Activated B cell treated with CpG ODN at 0.5 μM for 24 hours (primary cell): ENCODE measurements at regions not wholly inside any gene's neighbourhood (a gene's known extent, or its start where the extent isn't known, plus 50 kb on each side); places are given as distances from the start of the nearest gene placed in this dataset.

ENCODE experiments used
- ATAC-seq: fragments of 200-7000 bp; cut with Tn5 transposase; one replicate; pipeline ENCODE4 v1.10.0; 2021; ENCODE audit warnings: low read depth, mild to moderate bottlenecking, moderate library complexity
- CTCF ChIA-PET: fragments of 350-600 bp; sonication (Branson Sonifier 250); formaldehyde crosslinking; loops from one replicate; lab custom pipeline; 2021; ENCODE audit warnings: antibody characterized with exemption; lab: Charles Lee
- POLR2A ChIA-PET: fragments of 350-600 bp; sonication (Branson Sonifier 250); formaldehyde crosslinking; loops from one replicate; lab custom pipeline; 2021; ENCODE audit warnings: antibody characterized with exemption; lab: Charles Lee
- DNase-seq: peaks from one replicate; pipeline ENCODE4 v3.0.0; 2022
- H3K27ac Mint-ChIP-seq: one replicate; pipeline ENCODE4 v1.8.0; 2020; ENCODE audit warnings: mixed read lengths
- H3K27me3 Mint-ChIP-seq: one replicate; pipeline ENCODE4 v1.8.0; 2021; ENCODE audit warnings: mixed read lengths
- H3K36me3 Mint-ChIP-seq: one replicate; pipeline ENCODE4 v1.8.0; 2021; ENCODE audit warnings: low read depth, mixed read lengths
- H3K4me1 Mint-ChIP-seq: one replicate; pipeline ENCODE4 v1.8.0; 2021; ENCODE audit warnings: mixed read lengths
- H3K4me3 Mint-ChIP-seq: one replicate; pipeline ENCODE4 v1.8.0; 2020; ENCODE audit warnings: mild to moderate bottlenecking, mixed read lengths
- H3K9me3 Mint-ChIP-seq: one replicate; pipeline ENCODE4 v1.8.0; 2020; ENCODE audit warnings: mixed read lengths
- intact Hi-C: fragments of 100-400 bp; cut with micrococcal nuclease; formaldehyde crosslinking; loops from one replicate; pipeline ENCODE4 v1.15.1; 2024
- TF ChIP-seq, protein P1 (sequence below): fragments of 200-600 bp; IDR thresholded peaks from one replicate; pipeline ENCODE4 v1.8.0; 2022; ENCODE audit warnings: antibody characterized with exemption, mild to moderate bottlenecking

DNA sequence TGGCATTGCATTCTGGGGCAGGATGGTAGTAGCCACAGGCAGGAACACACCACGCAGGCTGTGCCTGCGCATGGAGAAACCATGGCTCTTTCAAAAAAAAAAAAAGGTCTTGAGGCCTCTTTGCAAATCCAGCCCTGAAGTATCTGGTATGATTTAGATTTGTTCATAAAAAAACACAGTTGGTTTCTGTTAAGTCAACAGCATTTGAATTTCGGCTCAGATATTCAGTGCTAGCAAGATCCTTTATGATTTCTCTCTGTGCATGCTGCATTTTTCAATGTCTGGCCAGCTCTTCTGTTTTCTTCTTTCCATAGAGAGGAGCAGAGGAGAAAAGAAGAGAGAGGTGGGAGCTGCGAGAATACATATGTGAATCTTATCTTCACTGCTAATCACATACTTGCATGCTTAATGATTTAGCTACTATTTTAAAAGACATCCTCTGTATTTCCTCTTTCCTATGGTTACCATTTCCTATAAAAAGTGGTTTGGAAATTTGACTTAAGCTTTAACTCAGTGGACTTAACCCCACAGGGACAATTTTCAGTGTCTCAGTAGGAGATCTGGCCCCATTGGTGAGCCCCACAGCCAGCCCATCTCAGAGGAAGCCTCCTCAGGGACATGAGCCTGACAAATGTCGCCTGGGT lies 214.3 kb upstream of the APCDD1 start:
- ATAC-seq (no peak), DNase-seq (no peak)
- TF ChIP-seq, protein P1, sequence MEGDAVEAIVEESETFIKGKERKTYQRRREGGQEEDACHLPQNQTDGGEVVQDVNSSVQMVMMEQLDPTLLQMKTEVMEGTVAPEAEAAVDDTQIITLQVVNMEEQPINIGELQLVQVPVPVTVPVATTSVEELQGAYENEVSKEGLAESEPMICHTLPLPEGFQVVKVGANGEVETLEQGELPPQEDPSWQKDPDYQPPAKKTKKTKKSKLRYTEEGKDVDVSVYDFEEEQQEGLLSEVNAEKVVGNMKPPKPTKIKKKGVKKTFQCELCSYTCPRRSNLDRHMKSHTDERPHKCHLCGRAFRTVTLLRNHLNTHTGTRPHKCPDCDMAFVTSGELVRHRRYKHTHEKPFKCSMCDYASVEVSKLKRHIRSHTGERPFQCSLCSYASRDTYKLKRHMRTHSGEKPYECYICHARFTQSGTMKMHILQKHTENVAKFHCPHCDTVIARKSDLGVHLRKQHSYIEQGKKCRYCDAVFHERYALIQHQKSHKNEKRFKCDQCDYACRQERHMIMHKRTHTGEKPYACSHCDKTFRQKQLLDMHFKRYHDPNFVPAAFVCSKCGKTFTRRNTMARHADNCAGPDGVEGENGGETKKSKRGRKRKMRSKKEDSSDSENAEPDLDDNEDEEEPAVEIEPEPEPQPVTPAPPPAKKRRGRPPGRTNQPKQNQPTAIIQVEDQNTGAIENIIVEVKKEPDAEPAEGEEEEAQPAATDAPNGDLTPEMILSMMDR = no peak
- intact Hi-C loops = no loop called here
- Mint-ChIP-seq H3K36me3 (no peaks in the 10 kb centered on the region), H3K4me1 (no peaks in the 10 kb centered on the region), H3K9me3 (no peaks in the 10 kb centered on the region), H3K4me3 (no peak overlapping the region), H3K27me3 (no peaks in the 10 kb centered on the region), H3K27ac (no peak overlapping the region)
- CTCF ChIA-PET = no interaction called here
- POLR2A ChIA-PET = no interaction called here

DNA sequence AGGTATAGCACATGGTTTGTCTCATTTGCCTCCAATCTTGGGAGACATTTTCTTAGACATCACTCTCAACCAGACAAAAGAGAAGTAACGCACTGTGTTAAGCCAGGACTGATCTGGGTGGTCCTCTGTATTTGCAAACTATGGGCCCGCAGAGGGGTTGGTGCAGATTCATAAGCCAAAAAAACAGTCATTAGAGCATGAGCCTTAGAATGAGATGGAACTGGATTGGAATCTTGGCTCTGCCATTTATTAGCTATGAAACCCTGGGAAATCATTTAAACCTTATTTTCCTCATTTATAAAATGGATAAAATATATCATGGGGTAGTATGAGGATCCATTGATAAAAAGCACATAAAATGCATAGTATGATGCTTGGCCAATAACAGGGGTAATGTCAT lies 213.5 kb upstream of the APCDD1 start:
- no peaks in the 10 kb centered on the region for H3K9me3 Mint-ChIP-seq
- H3K27me3 Mint-ChIP-seq = no peaks in the 10 kb centered on the region
- POLR2A ChIA-PET = no interaction called here
- intact Hi-C loops = no loop called here
- ATAC-seq (no peak), DNase-seq (no peak)
- H3K4me1 Mint-ChIP-seq = no peaks in the 10 kb centered on the region
- H3K27ac Mint-ChIP-seq = no peak overlapping the region
- no peaks in the 10 kb centered on the region for H3K36me3 Mint-ChIP-seq
- CTCF ChIA-PET = no interaction called here
- H3K4me3 Mint-ChIP-seq = no peak overlapping the region
- TF ChIP-seq, protein P1 = no peak

DNA sequence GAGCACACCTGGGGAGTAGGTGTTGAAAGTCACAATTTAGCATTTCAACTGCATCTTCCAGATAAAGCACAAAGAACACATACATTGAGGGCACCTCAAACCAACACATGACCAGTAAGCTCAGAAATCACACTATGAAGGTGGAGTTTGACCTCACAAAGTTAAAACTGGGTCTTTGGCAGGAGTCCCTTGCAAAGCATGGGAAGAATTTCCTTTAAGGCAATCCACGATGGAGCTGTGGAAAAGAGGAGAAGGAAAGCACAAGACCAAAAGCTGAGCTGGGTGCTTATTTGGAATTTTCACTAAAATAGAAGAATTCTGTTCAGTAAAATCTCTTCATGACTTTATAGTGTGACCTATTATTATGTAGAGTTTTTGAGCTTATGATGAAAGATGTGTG lies 212.9 kb upstream of the APCDD1 start:
- DNase-seq (no peak), ATAC-seq (no peak)
- H3K9me3 Mint-ChIP-seq = no peaks in the 10 kb centered on the region
- H3K4me1 Mint-ChIP-seq = no peaks in the 10 kb centered on the region
- H3K4me3 Mint-ChIP-seq = no peak overlapping the region
- intact Hi-C loops = no loop called here
- TF ChIP-seq, protein P1 = no peak
- POLR2A ChIA-PET = no interaction called here
- no peaks in the 10 kb centered on the region for H3K36me3 Mint-ChIP-seq
- CTCF ChIA-PET = no interaction called here
- H3K27ac Mint-ChIP-seq = no peak overlapping the region
- no peaks in the 10 kb centered on the region for H3K27me3 Mint-ChIP-seq

DNA sequence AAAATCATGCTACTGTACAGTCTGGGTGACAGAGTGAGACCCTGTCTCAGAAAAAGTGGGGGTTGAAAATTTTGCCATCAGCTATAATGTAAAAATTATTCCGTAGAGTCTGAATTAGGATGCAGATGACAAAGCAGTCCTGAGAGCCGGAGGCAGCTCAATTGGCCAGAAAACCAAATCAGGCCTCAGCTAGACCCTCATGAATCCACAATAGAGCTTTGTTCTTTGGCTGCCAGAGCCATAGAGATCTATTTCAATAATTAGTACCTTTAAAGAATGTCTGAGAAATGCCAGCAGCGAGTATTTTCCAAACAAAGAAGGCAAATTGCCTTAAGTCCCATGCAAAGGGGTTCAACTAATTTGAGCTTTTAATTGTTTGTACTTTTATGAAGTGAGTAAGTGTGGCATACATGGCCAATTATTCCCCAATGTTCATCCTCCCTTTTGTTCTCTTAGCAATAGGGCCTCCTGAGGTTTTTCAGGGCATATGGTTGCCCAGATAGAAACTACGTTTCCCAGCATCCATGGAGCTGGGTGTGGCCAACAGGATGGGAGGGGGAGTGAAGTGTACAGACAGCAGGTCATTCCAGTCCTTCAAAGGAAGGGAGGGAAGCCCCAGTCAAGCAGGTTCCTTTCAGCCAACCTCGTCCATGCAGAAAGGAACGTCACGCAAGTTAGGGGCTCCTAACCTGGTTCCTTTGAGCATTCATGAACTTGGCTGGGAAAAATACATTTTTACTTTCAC lies 211.3 kb upstream of the APCDD1 start:
- H3K27me3 Mint-ChIP-seq = no peaks in the 10 kb centered on the region
- ATAC-seq (no peak), DNase-seq (no peak)
- ChIA-PET CTCF (no interaction called here), POLR2A (no interaction called here)
- H3K4me3 Mint-ChIP-seq = no peak overlapping the region
- TF ChIP-seq, protein P1 = no peak
- H3K4me1 Mint-ChIP-seq = no peaks in the 10 kb centered on the region
- no peak overlapping the region for H3K27ac Mint-ChIP-seq
- no peaks in the 10 kb centered on the region for H3K36me3 Mint-ChIP-seq
- H3K9me3 Mint-ChIP-seq = no peaks in the 10 kb centered on the region
- intact Hi-C loops = no loop called here

DNA sequence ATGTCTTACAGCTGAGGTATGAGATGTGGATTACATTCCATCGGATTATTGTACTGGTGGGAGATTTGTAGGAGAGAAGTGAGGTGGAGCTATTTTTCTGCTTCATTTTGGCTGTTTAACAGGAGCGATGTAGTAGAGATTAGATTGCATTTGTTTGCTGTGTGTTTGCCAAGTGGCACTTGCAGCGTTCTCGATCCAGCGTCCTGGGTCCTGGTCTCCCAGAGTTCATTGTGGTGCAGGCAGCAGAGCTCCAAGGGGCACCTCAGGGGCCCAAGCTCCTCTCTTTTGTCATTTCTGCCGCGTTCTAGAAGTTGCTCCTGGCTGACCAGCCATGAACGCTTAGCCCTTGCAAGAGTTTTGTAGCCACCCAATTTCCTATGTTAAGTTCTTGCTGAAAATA lies 210.1 kb upstream of the APCDD1 start:
- ChIA-PET CTCF (no interaction called here), POLR2A (no interaction called here)
- Mint-ChIP-seq H3K9me3 (no peaks in the 10 kb centered on the region), H3K4me1 (no peaks in the 10 kb centered on the region), H3K27me3 (no peaks in the 10 kb centered on the region), H3K36me3 (no peaks in the 10 kb centered on the region), H3K27ac (no peak overlapping the region), H3K4me3 (no peak overlapping the region)
- TF ChIP-seq, protein P1 = no peak
- DNase-seq (no peak), ATAC-seq (no peak)
- intact Hi-C loops = no loop called here
